ENCODE measurements at regions not wholly inside any gene's neighbourhood (a gene's known extent, or its start where the extent isn't known, plus 50 kb on each side); places are given as distances from the start of the nearest gene placed in this dataset.

GRCh38 chr4:187046471-187046870 is 322.8 kb upstream of the FAT1 start:
- TF ChIP-seq YY1 (IDR thresholded peaks at IDR 0.05; ENCODE audit: insufficient read depth, insufficient read length), result no peak
- TF ChIP-seq ZNF274 (IDR thresholded peaks at IDR 0.05; ENCODE audit: low read depth, low read length), result no peak

All from NT2/D1 (cell line).